Colonic mucosa (tissue), 4 donors: ENCODE measurements at regions not wholly inside any gene's neighbourhood (a gene's known extent, or its start where the extent isn't known, plus 50 kb on each side); places are given as distances from the start of the nearest gene placed in this dataset.

ENCODE experiments used
- DNase-seq: peaks from one replicate; pipeline ENCODE4 v3.0.0-alpha.2; 2020
- H3K27ac ChIP-seq: fragments of 200-600 bp; one replicate; pipeline ENCODE4 v1.8.0; 2021
- H3K27me3 ChIP-seq: fragments of 200-600 bp; one replicate; pipeline ENCODE4 v1.8.0; 2021
- H3K36me3 ChIP-seq: fragments of 200-600 bp; one replicate; pipeline ENCODE4 v1.8.0; 2021
- H3K4me1 ChIP-seq: fragments of 200-600 bp; one replicate; pipeline ENCODE4 v1.8.0; 2021; ENCODE audit warnings: mild to moderate bottlenecking
- H3K4me3 ChIP-seq: fragments of 200-600 bp; one replicate; pipeline ENCODE4 v1.8.0; 2021
- H3K9ac ChIP-seq, 2 donors: one replicate each; pipeline ENCODE4 v1.7.0; 2013; ENCODE audit warnings: control low read depth in 2 of 2, low read depth in 2 of 2, low read length in 2 of 2
- H3K9me3 ChIP-seq: fragments of 200-600 bp; one replicate; pipeline ENCODE4 v1.8.0; 2021
- intact Hi-C: fragments of 100-400 bp; cut with DNase I; formaldehyde crosslinking; loops from one replicate; pipeline ENCODE4 v1.14.1; 2022
- TF ChIP-seq, protein P1 (sequence below): fragments of 200-600 bp; IDR thresholded peaks from one replicate; pipeline ENCODE4 v1.8.0; 2022; ENCODE audit warnings: antibody characterized with exemption, mild to moderate bottlenecking
- donor health status: healthy.
- donor health status: DM: no; HTN: no; CAD: no.
- donor health status: DM: no; HTN: no; CAD: no.

DNA sequence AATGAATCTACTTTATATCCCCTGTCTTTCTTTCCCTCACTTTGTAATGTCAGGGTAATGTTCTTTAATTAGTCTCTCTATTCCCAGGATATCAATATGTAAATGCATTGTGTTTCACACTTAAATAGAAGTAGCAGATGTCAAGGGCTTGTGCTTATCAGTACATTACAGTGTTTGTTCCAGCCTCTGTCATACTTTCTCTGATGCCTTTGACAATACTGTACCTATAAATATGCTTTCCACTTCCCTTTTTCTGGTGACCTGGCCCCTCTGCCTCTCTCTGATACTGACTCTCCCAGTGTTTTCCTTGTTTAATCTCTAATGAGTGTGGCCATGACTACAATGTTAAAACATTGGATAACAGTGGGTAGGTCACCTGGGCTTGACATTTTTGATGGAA lies 862.0 kb upstream of the NEGR1 start:
- intact Hi-C loops = no loop called here
- TF ChIP-seq, protein P1, sequence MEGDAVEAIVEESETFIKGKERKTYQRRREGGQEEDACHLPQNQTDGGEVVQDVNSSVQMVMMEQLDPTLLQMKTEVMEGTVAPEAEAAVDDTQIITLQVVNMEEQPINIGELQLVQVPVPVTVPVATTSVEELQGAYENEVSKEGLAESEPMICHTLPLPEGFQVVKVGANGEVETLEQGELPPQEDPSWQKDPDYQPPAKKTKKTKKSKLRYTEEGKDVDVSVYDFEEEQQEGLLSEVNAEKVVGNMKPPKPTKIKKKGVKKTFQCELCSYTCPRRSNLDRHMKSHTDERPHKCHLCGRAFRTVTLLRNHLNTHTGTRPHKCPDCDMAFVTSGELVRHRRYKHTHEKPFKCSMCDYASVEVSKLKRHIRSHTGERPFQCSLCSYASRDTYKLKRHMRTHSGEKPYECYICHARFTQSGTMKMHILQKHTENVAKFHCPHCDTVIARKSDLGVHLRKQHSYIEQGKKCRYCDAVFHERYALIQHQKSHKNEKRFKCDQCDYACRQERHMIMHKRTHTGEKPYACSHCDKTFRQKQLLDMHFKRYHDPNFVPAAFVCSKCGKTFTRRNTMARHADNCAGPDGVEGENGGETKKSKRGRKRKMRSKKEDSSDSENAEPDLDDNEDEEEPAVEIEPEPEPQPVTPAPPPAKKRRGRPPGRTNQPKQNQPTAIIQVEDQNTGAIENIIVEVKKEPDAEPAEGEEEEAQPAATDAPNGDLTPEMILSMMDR = no peak
- Histone ChIP-seq H3K9me3 (no peaks in the 10 kb centered on the region), H3K9ac (no peak overlapping the region), H3K4me3 (no peak overlapping the region), H3K36me3 (no peaks in the 10 kb centered on the region), H3K27ac (no peak overlapping the region), H3K27me3 (no peaks in the 10 kb centered on the region), H3K4me1 (no peaks in the 10 kb centered on the region)
- DNase-seq = no peak

DNA sequence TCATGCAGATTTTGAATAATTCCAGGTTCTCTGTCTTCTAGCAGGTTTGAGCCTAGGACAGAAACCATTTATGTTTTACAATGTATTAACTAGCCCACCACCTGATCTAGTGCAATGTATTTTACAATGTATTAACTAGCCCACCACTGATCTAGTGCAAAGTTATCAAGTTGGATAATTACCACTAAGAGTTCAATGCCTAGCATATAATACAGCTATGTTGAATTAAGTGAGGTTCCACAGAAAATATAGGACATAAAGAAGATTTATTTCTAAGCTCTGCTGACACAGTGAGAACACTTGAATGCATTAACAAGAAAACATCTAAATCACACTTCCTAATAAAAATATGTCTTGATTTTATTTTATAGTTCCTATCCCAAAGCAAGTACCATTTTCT lies 854.6 kb upstream of the NEGR1 start:
- H3K9ac ChIP-seq = no peak overlapping the region
- H3K4me3 ChIP-seq = no peak overlapping the region
- no peaks in the 10 kb centered on the region for H3K36me3 ChIP-seq
- no peak for DNase-seq
- TF ChIP-seq, protein P1 = no peak
- intact Hi-C loops = no loop called here
- H3K27me3 ChIP-seq = no peaks in the 10 kb centered on the region
- no peak overlapping the region for H3K27ac ChIP-seq
- no peaks in the 10 kb centered on the region for H3K4me1 ChIP-seq
- no peaks in the 10 kb centered on the region for H3K9me3 ChIP-seq

DNA sequence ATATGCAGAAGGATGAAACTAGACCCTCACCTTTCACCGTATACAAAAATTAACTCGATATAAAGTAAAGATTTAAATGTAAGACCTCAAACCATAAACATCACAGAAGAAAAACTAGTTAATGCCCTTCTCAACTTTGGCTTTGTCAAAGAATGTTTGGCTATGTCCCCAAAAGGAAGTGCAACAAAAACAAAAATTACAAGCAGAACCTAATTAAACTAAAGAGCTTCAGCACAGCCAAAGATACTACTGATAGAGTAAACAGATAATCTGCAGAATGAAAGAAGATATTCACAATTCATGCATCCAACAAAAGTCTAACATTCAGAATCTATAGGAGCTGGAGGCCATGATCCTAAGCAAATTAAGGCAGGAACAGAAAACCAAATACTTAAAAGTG lies 824.6 kb upstream of the NEGR1 start:
- Histone ChIP-seq H3K27me3 (no peaks in the 10 kb centered on the region), H3K9ac (no peak overlapping the region), H3K36me3 (no peaks in the 10 kb centered on the region), H3K9me3 (no peaks in the 10 kb centered on the region), H3K4me1 (no peaks in the 10 kb centered on the region), H3K4me3 (no peak overlapping the region), H3K27ac (no peak overlapping the region)
- DNase-seq = no peak
- intact Hi-C loops = no loop called here
- TF ChIP-seq, protein P1 = no peak

DNA sequence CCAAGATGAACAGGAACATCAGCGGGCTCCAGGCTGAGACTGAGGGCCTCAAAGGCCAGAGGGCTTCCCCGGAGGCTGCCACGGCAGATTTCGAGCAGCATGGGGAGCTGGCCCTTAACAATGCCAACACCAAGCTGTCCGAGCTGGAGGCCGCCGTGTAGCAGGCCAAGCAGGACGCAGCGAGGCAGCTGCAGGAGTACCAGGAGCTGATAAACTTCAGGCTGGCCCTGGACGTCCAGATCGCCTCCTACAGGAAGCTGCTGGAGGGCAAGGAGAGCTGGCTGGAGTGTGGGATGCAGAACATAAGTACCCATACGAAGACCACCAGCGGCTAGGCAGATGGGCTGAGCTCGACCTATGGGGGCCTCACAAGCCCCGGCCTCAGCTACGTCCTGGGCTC lies 823.4 kb upstream of the NEGR1 start:
- no peak for DNase-seq
- intact Hi-C loops = no loop called here
- Histone ChIP-seq H3K4me3 (no peak overlapping the region), H3K36me3 (no peaks in the 10 kb centered on the region), H3K27me3 (no peaks in the 10 kb centered on the region), H3K9me3 (no peaks in the 10 kb centered on the region), H3K27ac (no peak overlapping the region), H3K4me1 (no peaks in the 10 kb centered on the region), H3K9ac (no peak overlapping the region)
- TF ChIP-seq, protein P1 = no peak

DNA sequence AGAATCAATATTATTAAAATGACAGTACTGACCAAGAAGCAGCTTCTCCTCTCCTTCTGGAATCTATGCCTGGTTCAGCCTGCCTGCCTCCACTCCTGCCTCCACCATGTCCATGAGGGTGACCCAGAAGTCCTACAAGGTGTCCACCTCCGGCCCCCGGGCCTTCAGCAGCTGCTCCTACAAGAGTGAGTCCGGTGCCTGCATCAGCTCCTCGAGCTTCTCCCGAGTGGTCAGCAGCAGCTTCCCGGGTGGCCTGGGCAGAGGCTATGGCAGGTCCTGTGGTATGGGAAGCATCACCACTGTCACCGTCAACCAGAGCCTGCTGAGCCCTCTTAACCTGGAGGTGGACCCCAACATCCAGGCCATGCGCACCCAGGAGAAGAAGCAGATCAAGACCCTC lies 822.4 kb upstream of the NEGR1 start:
- H3K36me3 ChIP-seq = no peaks in the 10 kb centered on the region
- no peak for DNase-seq
- no peak overlapping the region for H3K4me3 ChIP-seq
- H3K27ac ChIP-seq = no peak overlapping the region
- no peaks in the 10 kb centered on the region for H3K9me3 ChIP-seq
- intact Hi-C loops = no loop called here
- no peaks in the 10 kb centered on the region for H3K4me1 ChIP-seq
- TF ChIP-seq, protein P1 = no peak
- H3K9ac ChIP-seq = no peak overlapping the region
- no peaks in the 10 kb centered on the region for H3K27me3 ChIP-seq

DNA sequence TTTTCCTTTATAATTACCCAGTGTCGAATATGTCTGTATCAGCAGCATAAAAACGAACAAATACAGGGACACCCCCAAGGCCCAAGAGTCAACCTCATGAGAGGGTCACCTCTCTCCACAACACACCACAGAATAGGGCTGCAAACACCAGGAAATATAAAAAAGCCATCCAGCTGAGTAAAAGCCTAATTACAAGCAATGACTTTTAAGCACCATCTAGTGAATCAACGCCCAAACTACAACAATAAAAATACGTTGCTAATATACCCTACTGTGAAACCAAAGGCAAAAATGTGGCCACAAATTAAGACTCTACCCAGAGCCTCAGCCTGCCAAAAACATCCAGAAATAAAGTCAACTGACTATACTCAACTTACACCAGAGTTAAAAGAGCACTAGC lies 817.9 kb upstream of the NEGR1 start:
- H3K4me3 ChIP-seq = no peak overlapping the region
- H3K36me3 ChIP-seq = no peaks in the 10 kb centered on the region
- no peaks in the 10 kb centered on the region for H3K9me3 ChIP-seq
- H3K4me1 ChIP-seq = no peaks in the 10 kb centered on the region
- intact Hi-C loops = no loop called here
- H3K27me3 ChIP-seq = no peaks in the 10 kb centered on the region
- no peak overlapping the region for H3K9ac ChIP-seq
- no peak for DNase-seq
- TF ChIP-seq, protein P1 = no peak
- H3K27ac ChIP-seq = no peak overlapping the region
